ENCODE measurements at regions not wholly inside any gene's neighbourhood (a gene's known extent, or its start where the extent isn't known, plus 50 kb on each side); places are given as distances from the start of the nearest gene placed in this dataset.

DNA sequence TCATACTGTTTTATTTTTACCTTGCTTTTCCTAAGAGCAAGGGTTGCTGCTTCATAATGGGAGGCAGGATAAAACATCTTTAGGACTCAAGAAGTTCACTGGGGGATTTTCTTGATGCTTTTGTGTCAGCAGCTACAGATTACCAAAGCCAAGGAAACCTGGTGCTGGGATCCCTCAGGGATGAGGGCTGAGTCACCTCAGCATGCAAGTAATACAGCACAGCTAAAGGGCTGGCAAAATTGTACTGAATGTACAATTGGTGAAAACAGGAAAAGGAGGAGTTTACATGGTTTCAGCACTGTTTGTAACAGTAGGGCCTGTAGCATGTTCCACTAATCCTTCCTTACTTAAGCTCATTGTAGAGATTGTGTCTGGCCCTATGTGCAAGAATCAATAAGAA lies 1056.8 kb downstream of the SORCS1 start:
- DNase-seq (ENCODE audit: low spot score) (no peak), ATAC-seq (no peak)
- H3K27ac Mint-ChIP-seq: no peak overlapping the region

DNA sequence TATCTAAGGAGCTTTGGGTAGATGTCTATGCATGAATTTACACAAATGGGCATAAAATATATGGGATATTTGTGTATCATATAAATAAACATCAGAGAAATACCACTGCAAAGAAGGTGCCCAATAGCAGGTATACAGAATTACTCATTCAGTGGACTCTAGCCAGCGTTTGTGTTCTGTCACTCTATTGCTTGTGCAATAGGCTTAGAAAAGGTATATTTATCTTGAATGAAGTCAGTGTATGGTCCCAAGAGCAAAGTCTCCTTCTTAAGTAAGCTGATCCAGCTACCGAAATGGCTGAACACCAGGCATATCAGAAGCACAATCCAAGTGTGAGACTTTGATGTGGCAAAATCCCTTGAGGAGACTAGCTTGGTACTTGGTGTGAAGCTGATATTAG lies 1058.4 kb downstream of the SORCS1 start:
- no peaks in the 10 kb centered on the region for H3K36me3 ChIP-seq (ENCODE audit: insufficient read depth)
- DNase-seq (ENCODE audit: low spot score) (no peak), ATAC-seq (no peak)
- no peak overlapping the region for H3K4me2 ChIP-seq
- Mint-ChIP-seq H3K9me3 (no peaks in the 10 kb centered on the region), H3K27me3 (ENCODE audit: insufficient read depth, low read depth, poor library complexity) (no peaks in the 10 kb centered on the region), H3K4me3 (no peak overlapping the region), H3K27ac (no peak overlapping the region), H3K4me1 (peaks cover 4% of the 10 kb centered on the region; the same call in 1 of the 3 replicates), H3K36me3 (ENCODE audit: low read depth) (no peaks in the 10 kb centered on the region)
- no peak overlapping the region for H2AFZ ChIP-seq
- no peaks in the 10 kb centered on the region for H3K27me3 ChIP-seq (ENCODE audit: insufficient read depth)
- no peak overlapping the region for H3K4me3 ChIP-seq
- H3K79me2 ChIP-seq (replicated peaks; ENCODE audit: insufficient read depth): no peaks in the 10 kb centered on the region
- no peaks in the 10 kb centered on the region for H3K4me1 ChIP-seq (ENCODE audit: insufficient read depth)
- no peaks in the 10 kb centered on the region for H3F3A ChIP-seq (replicated peaks; ENCODE audit: low read depth)
- no peak overlapping the region for H3K27ac ChIP-seq (ENCODE audit: low read depth)
- peaks cover 2% of the 10 kb centered on the region; the same call in 1 of the 2 replicates for H3K9me2 ChIP-seq (ENCODE audit: insufficient read depth)
- no peaks in the 10 kb centered on the region for H4K20me1 ChIP-seq (replicated peaks; ENCODE audit: insufficient read depth)
- no peak for TF ChIP-seq ZNF331 (CRISPR knock-in tag; IDR thresholded peaks at IDR 0.05; ENCODE audit: low read depth)
- no peak for TF ChIP-seq EZH2 (IDR thresholded peaks at IDR 0.05; ENCODE audit: low read depth, unreplicated experiment)
- no peak for TF ChIP-seq POLR2AphosphoS5 (IDR thresholded peaks at IDR 0.05; ENCODE audit: low read depth)
- no peak for TF ChIP-seq NANOG (IDR thresholded peaks at IDR 0.05; ENCODE audit: borderline replicate concordance)
- TF ChIP-seq STAT1 (IDR thresholded peaks at IDR 0.05; ENCODE audit: unreplicated experiment): no peak
- no peak for TF ChIP-seq EZH2phosphoT487 (IDR thresholded peaks at IDR 0.05; ENCODE audit: unreplicated experiment)
- TF ChIP-seq, protein P1, sequence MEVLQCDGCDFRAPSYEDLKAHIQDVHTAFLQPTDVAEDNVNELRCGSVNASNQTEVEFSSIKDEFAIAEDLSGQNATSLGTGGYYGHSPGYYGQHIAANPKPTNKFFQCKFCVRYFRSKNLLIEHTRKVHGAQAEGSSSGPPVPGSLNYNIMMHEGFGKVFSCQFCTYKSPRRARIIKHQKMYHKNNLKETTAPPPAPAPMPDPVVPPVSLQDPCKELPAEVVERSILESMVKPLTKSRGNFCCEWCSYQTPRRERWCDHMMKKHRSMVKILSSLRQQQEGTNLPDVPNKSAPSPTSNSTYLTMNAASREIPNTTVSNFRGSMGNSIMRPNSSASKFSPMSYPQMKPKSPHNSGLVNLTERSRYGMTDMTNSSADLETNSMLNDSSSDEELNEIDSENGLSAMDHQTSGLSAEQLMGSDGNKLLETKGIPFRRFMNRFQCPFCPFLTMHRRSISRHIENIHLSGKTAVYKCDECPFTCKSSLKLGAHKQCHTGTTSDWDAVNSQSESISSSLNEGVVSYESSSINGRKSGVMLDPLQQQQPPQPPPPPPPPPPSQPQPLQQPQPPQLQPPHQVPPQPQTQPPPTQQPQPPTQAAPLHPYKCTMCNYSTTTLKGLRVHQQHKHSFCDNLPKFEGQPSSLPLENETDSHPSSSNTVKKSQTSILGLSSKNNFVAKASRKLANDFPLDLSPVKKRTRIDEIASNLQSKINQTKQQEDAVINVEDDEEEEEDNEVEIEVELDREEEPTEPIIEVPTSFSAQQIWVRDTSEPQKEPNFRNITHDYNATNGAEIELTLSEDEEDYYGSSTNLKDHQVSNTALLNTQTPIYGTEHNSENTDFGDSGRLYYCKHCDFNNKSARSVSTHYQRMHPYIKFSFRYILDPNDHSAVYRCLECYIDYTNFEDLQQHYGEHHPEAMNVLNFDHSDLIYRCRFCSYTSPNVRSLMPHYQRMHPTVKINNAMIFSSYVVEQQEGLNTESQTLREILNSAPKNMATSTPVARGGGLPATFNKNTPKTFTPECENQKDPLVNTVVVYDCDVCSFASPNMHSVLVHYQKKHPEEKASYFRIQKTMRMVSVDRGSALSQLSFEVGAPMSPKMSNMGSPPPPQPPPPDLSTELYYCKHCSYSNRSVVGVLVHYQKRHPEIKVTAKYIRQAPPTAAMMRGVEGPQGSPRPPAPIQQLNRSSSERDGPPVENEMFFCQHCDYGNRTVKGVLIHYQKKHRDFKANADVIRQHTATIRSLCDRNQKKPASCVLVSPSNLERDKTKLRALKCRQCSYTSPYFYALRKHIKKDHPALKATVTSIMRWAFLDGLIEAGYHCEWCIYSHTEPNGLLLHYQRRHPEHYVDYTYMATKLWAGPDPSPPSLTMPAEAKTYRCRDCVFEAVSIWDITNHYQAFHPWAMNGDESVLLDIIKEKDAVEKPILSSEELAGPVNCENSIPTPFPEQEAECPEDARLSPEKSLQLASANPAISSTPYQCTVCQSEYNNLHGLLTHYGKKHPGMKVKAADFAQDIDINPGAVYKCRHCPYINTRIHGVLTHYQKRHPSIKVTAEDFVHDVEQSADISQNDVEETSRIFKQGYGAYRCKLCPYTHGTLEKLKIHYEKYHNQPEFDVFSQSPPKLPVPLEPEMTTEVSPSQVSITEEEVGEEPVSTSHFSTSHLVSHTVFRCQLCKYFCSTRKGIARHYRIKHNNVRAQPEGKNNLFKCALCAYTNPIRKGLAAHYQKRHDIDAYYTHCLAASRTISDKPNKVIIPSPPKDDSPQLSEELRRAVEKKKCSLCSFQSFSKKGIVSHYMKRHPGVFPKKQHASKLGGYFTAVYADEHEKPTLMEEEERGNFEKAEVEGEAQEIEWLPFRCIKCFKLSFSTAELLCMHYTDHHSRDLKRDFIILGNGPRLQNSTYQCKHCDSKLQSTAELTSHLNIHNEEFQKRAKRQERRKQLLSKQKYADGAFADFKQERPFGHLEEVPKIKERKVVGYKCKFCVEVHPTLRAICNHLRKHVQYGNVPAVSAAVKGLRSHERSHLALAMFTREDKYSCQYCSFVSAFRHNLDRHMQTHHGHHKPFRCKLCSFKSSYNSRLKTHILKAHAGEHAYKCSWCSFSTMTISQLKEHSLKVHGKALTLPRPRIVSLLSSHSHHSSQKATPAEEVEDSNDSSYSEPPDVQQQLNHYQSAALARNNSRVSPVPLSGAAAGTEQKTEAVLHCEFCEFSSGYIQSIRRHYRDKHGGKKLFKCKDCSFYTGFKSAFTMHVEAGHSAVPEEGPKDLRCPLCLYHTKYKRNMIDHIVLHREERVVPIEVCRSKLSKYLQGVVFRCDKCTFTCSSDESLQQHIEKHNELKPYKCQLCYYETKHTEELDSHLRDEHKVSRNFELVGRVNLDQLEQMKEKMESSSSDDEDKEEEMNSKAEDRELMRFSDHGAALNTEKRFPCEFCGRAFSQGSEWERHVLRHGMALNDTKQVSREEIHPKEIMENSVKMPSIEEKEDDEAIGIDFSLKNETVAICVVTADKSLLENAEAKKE (CRISPR knock-in tag; IDR thresholded peaks at IDR 0.05): no peak
- TF ChIP-seq, protein P2, sequence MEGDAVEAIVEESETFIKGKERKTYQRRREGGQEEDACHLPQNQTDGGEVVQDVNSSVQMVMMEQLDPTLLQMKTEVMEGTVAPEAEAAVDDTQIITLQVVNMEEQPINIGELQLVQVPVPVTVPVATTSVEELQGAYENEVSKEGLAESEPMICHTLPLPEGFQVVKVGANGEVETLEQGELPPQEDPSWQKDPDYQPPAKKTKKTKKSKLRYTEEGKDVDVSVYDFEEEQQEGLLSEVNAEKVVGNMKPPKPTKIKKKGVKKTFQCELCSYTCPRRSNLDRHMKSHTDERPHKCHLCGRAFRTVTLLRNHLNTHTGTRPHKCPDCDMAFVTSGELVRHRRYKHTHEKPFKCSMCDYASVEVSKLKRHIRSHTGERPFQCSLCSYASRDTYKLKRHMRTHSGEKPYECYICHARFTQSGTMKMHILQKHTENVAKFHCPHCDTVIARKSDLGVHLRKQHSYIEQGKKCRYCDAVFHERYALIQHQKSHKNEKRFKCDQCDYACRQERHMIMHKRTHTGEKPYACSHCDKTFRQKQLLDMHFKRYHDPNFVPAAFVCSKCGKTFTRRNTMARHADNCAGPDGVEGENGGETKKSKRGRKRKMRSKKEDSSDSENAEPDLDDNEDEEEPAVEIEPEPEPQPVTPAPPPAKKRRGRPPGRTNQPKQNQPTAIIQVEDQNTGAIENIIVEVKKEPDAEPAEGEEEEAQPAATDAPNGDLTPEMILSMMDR (conservative IDR thresholded peaks at IDR 0.05; ENCODE audit: low read depth in 2 of 2): no peak

More for the DNA sequence above, 1056.8 kb downstream of the SORCS1 start:
- no peak overlapping the region for H3K4me3 Mint-ChIP-seq
- H3K27me3 Mint-ChIP-seq (ENCODE audit: insufficient read depth, low read depth, poor library complexity): no peaks in the 10 kb centered on the region
- no peaks in the 10 kb centered on the region for H3K36me3 Mint-ChIP-seq (ENCODE audit: low read depth)
- Histone ChIP-seq H3K79me2 (replicated peaks; ENCODE audit: insufficient read depth) (no peaks in the 10 kb centered on the region), H3F3A (replicated peaks; ENCODE audit: low read depth) (no peaks in the 10 kb centered on the region), H3K36me3 (ENCODE audit: insufficient read depth) (no peaks in the 10 kb centered on the region), H3K4me1 (ENCODE audit: insufficient read depth) (no peaks in the 10 kb centered on the region), H3K4me3 (no peak overlapping the region), H2AFZ (no peak overlapping the region; the same call in 1 of the 2 replicates), H3K4me2 (no peak overlapping the region), H3K27me3 (ENCODE audit: insufficient read depth) (no peaks in the 10 kb centered on the region), H3K9me2 (ENCODE audit: insufficient read depth) (no peaks in the 10 kb centered on the region), H3K27ac (ENCODE audit: low read depth) (no peak overlapping the region), H4K20me1 (replicated peaks; ENCODE audit: insufficient read depth) (no peaks in the 10 kb centered on the region)
- H3K4me1 Mint-ChIP-seq: peaks cover 6% of the 10 kb centered on the region; the same call in 1 of the 3 replicates
- no peaks in the 10 kb centered on the region for H3K9me3 Mint-ChIP-seq
- TF ChIP-seq EZH2phosphoT487 (IDR thresholded peaks at IDR 0.05; ENCODE audit: unreplicated experiment) (no peak), POLR2AphosphoS5 (IDR thresholded peaks at IDR 0.05; ENCODE audit: low read depth) (no peak)
- TF ChIP-seq, protein P3, sequence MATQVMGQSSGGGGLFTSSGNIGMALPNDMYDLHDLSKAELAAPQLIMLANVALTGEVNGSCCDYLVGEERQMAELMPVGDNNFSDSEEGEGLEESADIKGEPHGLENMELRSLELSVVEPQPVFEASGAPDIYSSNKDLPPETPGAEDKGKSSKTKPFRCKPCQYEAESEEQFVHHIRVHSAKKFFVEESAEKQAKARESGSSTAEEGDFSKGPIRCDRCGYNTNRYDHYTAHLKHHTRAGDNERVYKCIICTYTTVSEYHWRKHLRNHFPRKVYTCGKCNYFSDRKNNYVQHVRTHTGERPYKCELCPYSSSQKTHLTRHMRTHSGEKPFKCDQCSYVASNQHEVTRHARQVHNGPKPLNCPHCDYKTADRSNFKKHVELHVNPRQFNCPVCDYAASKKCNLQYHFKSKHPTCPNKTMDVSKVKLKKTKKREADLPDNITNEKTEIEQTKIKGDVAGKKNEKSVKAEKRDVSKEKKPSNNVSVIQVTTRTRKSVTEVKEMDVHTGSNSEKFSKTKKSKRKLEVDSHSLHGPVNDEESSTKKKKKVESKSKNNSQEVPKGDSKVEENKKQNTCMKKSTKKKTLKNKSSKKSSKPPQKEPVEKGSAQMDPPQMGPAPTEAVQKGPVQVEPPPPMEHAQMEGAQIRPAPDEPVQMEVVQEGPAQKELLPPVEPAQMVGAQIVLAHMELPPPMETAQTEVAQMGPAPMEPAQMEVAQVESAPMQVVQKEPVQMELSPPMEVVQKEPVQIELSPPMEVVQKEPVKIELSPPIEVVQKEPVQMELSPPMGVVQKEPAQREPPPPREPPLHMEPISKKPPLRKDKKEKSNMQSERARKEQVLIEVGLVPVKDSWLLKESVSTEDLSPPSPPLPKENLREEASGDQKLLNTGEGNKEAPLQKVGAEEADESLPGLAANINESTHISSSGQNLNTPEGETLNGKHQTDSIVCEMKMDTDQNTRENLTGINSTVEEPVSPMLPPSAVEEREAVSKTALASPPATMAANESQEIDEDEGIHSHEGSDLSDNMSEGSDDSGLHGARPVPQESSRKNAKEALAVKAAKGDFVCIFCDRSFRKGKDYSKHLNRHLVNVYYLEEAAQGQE (IDR thresholded peaks at IDR 0.05; ENCODE audit: unreplicated experiment): no peak

Data from GM23338 (cell line).